GM21619 (cell line): ENCODE measurements at regions not wholly inside any gene's neighbourhood (a gene's known extent, or its start where the extent isn't known, plus 50 kb on each side); places are given as distances from the start of the nearest gene placed in this dataset.
A peak's percentile ranks its signal among the peaks of the same experiment; 100 is the strongest.

ENCODE experiments used
- ATAC-seq: cut with Tn5 transposase; IDR thresholded peaks from one replicate; pipeline ENCODE4 v1.9.1; 2021; ENCODE audit not compliant: unreplicated experiment

- ATAC-seq: no peak
These were observed 456.0 kb downstream of the TUSC7 start for GRCh38 chr3:117165601-117166051.

DNA sequence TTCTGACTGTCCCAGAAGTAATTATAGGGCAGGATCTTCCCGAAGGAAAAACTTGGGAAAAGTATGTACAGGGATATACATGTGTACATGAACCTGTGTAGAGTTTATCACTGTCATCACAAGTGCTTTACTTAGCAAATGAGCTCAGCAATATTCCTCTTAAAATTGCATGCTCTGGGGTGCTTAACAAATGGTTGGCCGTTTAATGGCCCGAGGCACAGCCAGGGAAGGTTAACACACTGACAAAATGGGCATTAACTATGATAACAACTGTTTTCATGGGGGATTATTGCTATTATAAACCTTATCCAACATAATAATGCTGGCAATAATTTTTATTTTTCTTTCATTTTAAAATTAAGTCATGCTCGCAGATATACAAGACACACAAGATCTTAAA lies 459.3 kb downstream of the TUSC7 start:
- no peak for ATAC-seq

DNA sequence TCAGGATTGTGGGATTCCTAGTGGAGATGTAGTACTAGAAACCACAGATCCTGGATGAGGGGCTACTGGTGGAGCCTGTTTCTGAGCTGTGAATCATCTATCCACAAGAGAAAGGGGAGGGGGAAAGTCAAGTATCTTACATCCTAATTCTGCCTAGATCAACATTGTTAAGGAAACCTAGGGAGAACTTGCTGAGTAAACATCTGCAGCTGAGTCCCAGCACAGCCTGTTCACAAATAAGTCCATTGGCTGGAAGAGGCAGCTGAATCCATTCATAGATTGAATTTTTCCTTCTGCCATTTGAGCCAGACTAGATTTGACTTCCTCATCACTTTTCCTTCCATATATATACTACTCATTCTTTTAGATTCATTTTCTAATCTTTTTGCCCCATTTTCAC lies 460.5 kb downstream of the TUSC7 start:
- ATAC-seq: no peak

DNA sequence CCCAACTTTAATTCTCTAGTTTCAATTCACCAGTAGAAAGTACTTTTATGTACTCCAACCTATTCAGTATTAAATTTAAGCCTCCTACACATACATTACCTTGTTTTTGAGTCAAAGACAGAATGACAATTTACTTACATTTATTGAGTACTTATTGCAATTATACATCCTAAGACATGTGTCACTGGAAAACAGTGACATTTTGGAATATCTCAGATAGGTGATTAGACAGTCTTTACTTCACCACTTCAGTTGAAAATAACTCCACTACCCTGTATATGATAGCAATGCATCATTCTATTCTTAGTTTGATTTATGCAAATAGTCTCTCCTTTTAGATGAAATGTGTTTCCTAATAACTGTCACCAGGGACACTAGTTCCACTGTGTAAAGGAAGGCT lies 461.5 kb downstream of the TUSC7 start:
- ATAC-seq: no peak

GRCh38 chr3:117172426-117172825 lies 462.8 kb downstream of the TUSC7 start:
- no peak for ATAC-seq

- no peak for ATAC-seq
These were observed 471.6 kb downstream of the TUSC7 start for GRCh38 chr3:117181222-117181621.

- ATAC-seq: no peak
These were observed 475.0 kb downstream of the TUSC7 start for GRCh38 chr3:117184574-117184973.

DNA sequence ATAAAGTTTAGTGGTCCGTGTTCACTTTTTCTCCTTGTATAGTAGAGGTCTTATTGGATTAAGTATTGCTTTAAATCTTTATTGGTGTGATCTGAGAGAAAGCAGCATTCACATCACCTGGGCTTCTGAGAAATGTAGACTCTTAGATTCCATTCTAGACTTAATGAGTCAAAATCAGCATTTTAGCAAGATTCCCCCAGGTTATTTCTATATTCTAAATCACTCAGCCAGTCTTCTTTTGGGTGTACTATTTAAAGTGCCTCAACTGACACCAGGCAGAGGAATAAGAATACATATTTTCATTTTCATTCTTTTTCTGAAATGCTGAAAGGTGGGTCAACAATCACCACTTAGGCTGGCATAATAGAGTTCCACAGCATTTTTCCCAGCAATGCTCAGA lies 481.7 kb downstream of the TUSC7 start:
- ATAC-seq: no peak

DNA sequence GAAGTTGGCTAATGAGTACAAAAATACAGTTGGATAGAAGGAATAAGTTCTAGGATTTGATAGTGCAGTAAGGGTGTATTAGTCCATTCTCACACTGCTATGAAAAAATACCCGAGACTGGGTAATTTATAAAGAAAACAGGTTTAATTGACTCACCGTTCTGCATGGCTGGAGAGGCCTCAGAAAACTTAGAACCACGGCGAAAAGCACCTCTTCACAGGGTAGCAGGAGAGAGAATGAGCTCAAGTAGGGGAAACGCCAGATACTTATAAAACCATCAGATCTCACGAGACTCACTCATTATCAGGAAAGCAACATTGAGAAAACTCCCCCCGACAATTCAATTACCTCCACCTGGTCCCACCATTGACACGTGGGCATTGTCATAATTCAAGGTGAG lies 483.3 kb downstream of the TUSC7 start:
- no peak for ATAC-seq

DNA sequence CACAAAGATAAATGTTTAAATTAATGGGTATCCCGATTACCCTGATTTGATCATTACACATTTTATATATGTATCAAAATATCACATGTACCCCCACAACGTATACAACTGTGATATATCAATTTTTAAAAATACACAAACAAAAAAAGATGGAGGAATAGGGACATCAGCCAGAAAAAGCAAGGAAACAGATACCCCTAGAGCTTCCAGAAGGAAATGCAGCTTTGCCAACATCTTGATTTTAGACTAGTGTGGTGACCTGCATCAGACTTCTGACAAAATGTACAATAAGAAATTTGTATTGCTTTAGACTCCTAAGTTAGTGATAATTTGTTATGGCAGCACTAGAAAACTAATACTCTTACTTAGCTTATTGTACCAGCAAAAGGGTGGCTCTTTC lies 483.8 kb downstream of the TUSC7 start:
- no peak for ATAC-seq

DNA sequence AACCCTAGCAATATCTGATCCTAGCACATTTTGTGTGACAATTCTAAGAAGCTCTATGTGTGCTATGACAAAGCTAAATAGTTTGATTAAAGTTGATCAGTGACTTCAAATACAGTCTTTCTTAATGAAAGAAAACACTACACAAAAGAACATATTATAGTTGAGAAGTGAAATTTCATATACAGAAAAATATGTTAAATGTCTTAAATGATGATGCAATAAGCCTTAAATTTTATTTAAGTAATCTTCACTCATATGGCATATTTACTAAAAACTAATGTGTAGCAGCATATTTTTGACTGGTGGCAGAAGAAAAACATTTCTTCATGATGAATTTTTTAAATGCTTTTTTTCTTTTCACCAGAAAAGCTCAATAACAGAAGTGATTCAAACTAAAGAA lies 485.5 kb downstream of the TUSC7 start:
- no peak for ATAC-seq

DNA sequence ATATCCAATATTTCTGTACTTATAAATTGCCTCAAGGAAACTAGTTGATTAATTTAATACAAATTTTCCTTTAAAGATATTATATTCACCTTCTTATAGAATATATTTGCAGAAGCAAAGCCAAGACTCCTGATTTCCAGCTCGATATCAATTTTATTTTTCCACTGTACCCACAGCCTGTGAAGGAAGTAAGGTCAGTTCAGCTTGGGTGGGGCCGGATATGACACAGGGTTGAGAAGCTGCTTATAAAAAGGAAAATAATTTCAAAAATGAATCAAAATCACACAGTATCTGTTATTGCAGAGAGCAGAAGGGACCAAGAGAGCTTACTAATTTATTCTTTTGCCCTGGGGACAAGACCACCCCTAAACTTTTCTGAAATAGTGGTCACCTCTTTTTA lies 491.4 kb downstream of the TUSC7 start:
- ATAC-seq: no peak

- no peak for ATAC-seq
These were observed 492.6 kb downstream of the TUSC7 start for GRCh38 chr3:117201901-117202774.

GRCh38 chr3:117217355-117217754 lies 507.8 kb downstream of the TUSC7 start:
- ATAC-seq: peak; percentile 72

DNA sequence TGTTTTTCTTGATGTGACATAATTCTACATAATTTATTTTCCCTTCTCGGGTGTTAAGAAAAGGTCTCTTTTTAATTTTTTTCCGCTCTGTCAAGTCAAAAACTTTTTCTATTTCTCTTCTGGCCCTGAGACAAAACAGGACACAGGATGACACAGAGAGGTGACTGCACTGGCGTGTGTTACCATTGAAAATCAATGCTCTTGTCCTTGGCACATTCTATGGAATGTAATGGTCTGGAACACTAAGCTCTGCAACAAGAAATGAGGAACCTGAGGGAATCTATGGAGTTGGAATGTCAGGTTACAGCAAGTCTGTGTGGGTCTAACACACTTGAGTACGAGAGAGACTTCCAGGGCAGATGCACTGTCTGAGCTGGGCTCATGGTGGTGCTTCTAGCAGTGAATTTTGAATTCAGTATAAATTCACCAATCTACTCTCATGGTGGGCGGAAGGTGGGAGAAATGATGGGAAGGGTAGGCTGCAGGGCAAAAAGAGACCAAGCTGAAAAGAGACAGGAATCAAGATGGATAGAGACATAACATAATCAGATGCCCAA lies 508.3 kb downstream of the TUSC7 start:
- ATAC-seq: no peak

DNA sequence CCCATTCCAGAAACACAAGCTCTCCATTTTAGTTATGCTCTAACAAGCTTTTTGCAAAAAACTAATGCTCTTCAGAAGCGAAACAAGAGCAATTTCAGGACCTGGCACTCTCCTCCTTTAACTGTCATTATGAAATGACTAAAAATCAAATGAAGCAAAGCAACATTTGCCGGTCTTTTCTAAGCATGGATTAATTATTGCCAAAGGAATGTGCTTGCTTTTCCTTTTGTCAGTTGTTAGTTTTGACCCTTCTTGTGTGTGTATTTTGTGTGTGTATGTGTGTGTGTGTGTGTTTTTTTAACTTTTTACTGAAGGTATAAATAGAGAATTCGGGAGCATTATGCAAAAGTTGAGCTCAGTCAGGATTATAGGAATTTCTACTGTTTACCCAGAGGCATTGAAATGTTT lies 509.1 kb downstream of the TUSC7 start:
- no peak for ATAC-seq

GRCh38 chr3:117219296-117219695 lies 509.7 kb downstream of the TUSC7 start:
- ATAC-seq: no peak

GRCh38 chr3:117226932-117227331 lies 517.4 kb downstream of the TUSC7 start:
- ATAC-seq: no peak

DNA sequence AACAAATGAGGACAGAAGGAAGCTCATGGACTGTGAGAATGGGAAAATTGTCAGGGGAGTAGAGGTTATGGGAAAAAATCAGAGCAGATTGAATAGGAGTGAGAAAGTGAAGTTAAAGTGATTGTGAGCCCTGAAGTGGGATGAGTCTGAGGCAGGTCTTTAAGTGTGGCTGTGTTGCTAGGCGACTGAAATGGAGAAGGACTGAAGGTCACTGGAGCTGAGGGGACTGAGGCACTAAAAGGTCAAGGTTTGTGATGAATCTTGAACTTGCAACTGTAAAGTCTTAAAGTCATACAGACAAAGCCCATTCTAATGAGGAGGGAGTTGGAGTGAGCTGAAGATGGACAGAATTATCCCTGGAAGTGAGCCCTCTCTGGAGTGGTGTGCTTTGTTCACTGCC lies 518.9 kb downstream of the TUSC7 start:
- ATAC-seq: no peak

GRCh38 chr3:117230924-117231323 lies 521.3 kb downstream of the TUSC7 start:
- ATAC-seq: no peak

- no peak for ATAC-seq
These were observed 524.8 kb downstream of the TUSC7 start for GRCh38 chr3:117234331-117234730.

- ATAC-seq: no peak
These were observed 525.7 kb downstream of the TUSC7 start for GRCh38 chr3:117235304-117235703.

DNA sequence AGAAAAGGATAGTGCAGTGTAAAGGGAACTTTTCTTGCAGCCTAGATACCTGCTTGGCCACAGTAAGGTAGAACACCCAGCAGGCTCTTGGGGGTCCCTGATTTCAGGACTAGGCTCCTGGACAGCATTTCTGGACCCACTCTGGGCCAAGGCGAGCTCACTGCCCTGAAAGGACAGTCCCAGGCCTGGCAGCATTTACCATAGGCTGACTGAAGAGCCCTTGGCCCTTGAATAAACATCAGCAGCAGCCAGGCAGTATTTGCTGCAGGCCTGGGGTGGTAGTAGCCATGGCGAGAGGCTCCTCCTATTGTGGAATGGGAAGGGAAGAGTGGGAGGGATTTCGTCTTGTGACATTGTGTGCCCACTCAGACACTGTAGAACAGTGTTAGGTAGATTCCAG lies 529.2 kb downstream of the TUSC7 start:
- no peak for ATAC-seq
